ENCODE measurements at regions not wholly inside any gene's neighbourhood (a gene's known extent, or its start where the extent isn't known, plus 50 kb on each side); places are given as distances from the start of the nearest gene placed in this dataset.

- TF ChIP-seq ZBTB33 (IDR thresholded peaks at IDR 0.05; ENCODE audit: extremely low read depth, insufficient replicate concordance, low read length) (no peak), EGR1 (IDR thresholded peaks at IDR 0.05; ENCODE audit: low read depth) (no peak), EZH2phosphoT487 (IDR thresholded peaks at IDR 0.05; ENCODE audit: borderline replicate concordance) (no peak), CEBPB (IDR thresholded peaks at IDR 0.05; ENCODE audit: low read depth) (no peak), SIN3A (IDR thresholded peaks at IDR 0.05; ENCODE audit: low read depth) (no peak), CBX3 (IDR thresholded peaks at IDR 0.05; ENCODE audit: low read depth) (no peak), POLR2A (IDR thresholded peaks at IDR 0.05; ENCODE audit: borderline replicate concordance, extremely low read depth, insufficient read depth, insufficient read length) (no peak), POLR2AphosphoS5 (IDR thresholded peaks at IDR 0.05; ENCODE audit: low read depth, low read length) (no peak), SRF (IDR thresholded peaks at IDR 0.05; ENCODE audit: low read depth) (no peak), YY1 (IDR thresholded peaks at IDR 0.05; ENCODE audit: extremely low read depth, insufficient replicate concordance, low read depth, low read length) (no peak)
Measured at GRCh38 chr15:70566989-70567388, 196.4 kb downstream of the UACA start (continued).

- peaks cover 20 to 25% of the 10 kb centered on the region in 2 experiments for H3K4me1 ChIP-seq (ENCODE audit: control insufficient read depth in 1 of 2, insufficient read depth in 2 of 2, low read length in 2 of 2)
- H4K20me1 ChIP-seq (ENCODE audit: insufficient read depth) = no peaks in the 10 kb centered on the region
- H3K4me2 ChIP-seq (ENCODE audit: low read length) = no peak overlapping the region
- intact Hi-C loops (cut with micrococcal nuclease) = loop anchor here (10.0 kb wide), 1 partner anchor 159 kb away; no protein-coding TSS in a partner anchor
- RAD21 ChIA-PET (ENCODE audit: low non-redundant PET in 1 of 2, low total read pairs in 2 of 2, uncharacterized antibody in 2 of 2, unreplicated experiment in 2 of 2) = no interaction called here
- H2AFZ ChIP-seq (ENCODE audit: low read depth, low read length, poor library complexity, severe bottlenecking) = no peak overlapping the region
- POLR2A ChIA-PET = no interaction called here
- no peaks in the 10 kb centered on the region for H3K79me2 ChIP-seq (ENCODE audit: insufficient read depth, low read length)
- BruUV-seq (replicated peaks) = no TSS peak
- no peaks in the 10 kb centered on the region for H3K9me3 ChIP-seq (ENCODE audit: control insufficient read depth in 1 of 2, insufficient read depth in 1 of 2, low read depth in 1 of 2, low read length in 2 of 2)
- no peaks in the 10 kb centered on the region for H3K9me2 ChIP-seq (ENCODE audit: insufficient read depth)
- no peak overlapping the region for H3K4me3 ChIP-seq (replicated peaks in 1 of 2; ENCODE audit: low read depth in 1 of 2, low read length in 2 of 2)
- H3K36me3 ChIP-seq (ENCODE audit: control insufficient read depth in 1 of 2, insufficient read depth in 2 of 2, low read length in 2 of 2) = no peaks in the 10 kb centered on the region
- H3K27me3 ChIP-seq (ENCODE audit: insufficient read depth, low read length) = no peaks in the 10 kb centered on the region
- CTCF ChIA-PET = no interaction called here
- no peak overlapping the region for H3K27ac ChIP-seq (ENCODE audit: low read depth, low read length)
- no peak overlapping the region for H3K9ac ChIP-seq (ENCODE audit: low read length)
- DNase-seq (ENCODE audit: low read depth, low spot score) (no peak), ATAC-seq (no peak)
- TF ChIP-seq EZH2 (IDR thresholded peaks at IDR 0.05) = no peak
- no peak for TF ChIP-seq SP1 (IDR thresholded peaks at IDR 0.05; ENCODE audit: low read depth)
- no peak for TF ChIP-seq CBX3 (IDR thresholded peaks at IDR 0.05; ENCODE audit: low read depth)
- TF ChIP-seq EZH2phosphoT487 (IDR thresholded peaks at IDR 0.05; ENCODE audit: borderline replicate concordance) = no peak
- no peak for TF ChIP-seq ELF1 (IDR thresholded peaks at IDR 0.05; ENCODE audit: borderline replicate concordance, low read depth)
Measured at GRCh38 chr15:70566047-70566835, 197.1 kb downstream of the UACA start.
